NCI-H446 treated with DMSO at 0.1 percent for 48 hours (cell line): ENCODE measurements at regions not wholly inside any gene's neighbourhood (a gene's known extent, or its start where the extent isn't known, plus 50 kb on each side); places are given as distances from the start of the nearest gene placed in this dataset.

Experiments
- DNase-seq: peaks from one replicate; lab custom pipeline; 2025; lab: John Stamatoyannopoulos, UW

DNA sequence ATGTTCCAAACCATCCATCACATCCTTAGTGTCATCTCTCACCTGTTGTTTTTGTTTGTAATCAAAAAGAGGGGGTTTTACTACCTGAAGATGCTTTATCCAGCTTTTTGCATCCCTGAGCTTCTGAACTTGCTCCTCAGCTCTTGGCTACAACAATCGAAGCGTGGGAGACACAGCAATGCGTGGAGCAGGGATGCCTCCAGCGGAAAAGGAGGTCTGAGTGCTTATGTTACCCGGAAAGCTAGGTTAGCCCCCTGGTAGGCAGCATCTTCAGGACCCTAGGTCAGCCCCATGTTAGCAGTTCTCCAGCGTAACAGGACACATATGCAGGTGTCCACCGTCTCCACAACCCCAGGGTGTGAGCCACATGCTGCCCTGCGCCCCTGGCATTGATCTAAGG lies 141.5 kb downstream of the RRAGC start:
- DNase-seq: no peak

DNA sequence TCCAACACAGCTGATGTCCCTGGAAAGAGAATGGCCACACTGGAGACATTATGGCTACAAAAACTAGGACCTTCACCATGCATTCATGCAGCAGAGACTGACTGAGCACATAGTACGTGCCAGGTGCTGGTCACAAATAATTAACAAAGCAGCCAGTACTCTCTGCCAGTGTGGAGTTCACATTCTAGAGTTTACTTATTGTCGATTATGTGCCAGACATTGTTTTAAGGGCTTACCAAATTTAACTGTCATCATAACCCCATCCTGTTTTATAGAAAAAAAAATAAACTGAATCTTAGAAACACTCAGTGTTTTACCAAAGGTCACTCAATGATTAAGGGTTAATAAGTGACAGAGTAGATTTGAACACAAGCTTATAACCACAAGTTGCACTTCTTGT lies 143.3 kb downstream of the RRAGC start:
- no peak for DNase-seq

- no peak for DNase-seq
Measured at GRCh38 chr1:38715415-38715814, 144.2 kb downstream of the RRAGC start.

GRCh38 chr1:38712046-38712445 lies 147.5 kb downstream of the RRAGC start:
- no peak for DNase-seq

GRCh38 chr1:38708701-38709258 lies 150.8 kb downstream of the RRAGC start:
- no peak for DNase-seq

GRCh38 chr1:38701088-38701487 lies 158.5 kb downstream of the RRAGC start:
- DNase-seq: no peak

- no peak for DNase-seq
Measured at GRCh38 chr1:38700077-38700470, 159.5 kb downstream of the RRAGC start.

- no peak for DNase-seq
Measured at GRCh38 chr1:38699330-38700076, 160.1 kb downstream of the RRAGC start.

- no peak for DNase-seq
Measured at GRCh38 chr1:38697387-38697786, 162.2 kb downstream of the RRAGC start.

GRCh38 chr1:38696371-38696770 lies 163.2 kb downstream of the RRAGC start:
- DNase-seq: no peak

DNA sequence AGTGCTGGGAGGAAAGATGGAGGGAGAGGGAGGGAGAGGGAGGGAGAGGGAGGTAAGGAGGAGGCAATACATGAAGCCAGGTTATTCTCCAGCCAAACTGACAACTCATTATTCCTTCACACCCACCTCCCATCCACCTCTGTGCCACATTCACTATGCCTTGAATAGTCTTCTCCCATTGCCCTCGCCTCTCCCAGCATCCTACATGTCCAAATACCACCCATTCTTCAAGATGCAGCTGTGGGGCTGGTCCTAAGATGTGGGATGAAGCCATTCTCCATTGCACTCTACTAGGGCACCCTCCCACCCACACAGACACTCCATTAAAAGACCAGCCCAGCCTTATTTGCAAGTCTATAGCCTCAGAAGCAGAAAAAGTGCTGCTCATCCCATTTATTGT lies 165.8 kb downstream of the RRAGC start:
- DNase-seq: no peak

- DNase-seq: no peak
Measured at GRCh38 chr1:38693031-38693430, 166.5 kb downstream of the RRAGC start.

DNA sequence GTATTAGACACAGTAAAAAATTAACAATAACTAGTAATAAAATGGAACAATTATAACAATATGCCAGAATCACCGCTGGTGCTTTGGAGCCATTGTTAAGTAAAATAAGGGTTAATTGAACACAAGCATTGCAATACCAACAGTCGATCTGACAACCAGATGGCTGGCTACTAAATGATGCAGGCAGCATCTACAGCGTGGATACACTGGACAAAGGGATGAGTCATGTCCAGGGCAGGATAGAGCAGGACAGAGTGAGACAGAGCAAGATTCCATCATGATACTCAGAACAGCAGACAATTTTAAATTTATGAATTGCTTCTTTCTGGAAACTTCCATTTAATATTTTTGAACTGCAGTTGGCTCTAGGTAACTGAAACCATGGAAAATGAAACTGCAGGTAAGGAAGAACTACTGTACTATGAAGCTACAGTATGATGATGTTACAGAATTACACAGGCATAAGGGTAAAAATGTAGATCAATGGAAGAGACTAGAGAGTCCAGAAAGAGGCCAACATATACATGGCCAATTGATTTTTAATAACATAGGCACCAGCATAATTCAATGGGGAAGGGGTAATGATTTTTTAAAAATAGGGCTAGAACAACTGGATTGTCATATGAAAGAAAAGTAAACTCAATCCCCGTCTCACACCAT lies 168.7 kb downstream of the RRAGC start:
- no peak for DNase-seq

DNA sequence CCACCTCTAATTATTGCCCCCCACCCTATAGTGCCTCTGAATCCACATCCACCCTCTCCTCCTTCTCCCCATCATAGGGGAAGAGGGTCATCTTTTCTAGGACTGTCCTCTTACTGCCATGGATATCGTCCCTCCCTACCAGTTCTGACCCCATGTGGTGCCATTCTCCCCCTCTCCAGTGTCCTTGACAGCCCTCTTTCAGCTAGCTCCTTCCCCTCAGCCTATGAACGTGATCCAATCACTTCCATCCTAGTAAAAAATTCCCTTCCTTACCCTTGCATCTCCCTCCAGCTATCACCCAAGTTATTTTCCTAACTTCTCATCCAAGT lies 172.7 kb downstream of the RRAGC start:
- no peak for DNase-seq

GRCh38 chr1:38686167-38686926 lies 173.2 kb downstream of the RRAGC start:
- DNase-seq: no peak

GRCh38 chr1:38685388-38685787 lies 174.2 kb downstream of the RRAGC start:
- no peak for DNase-seq

GRCh38 chr1:38680801-38681510 lies 178.6 kb downstream of the RRAGC start:
- DNase-seq: no peak

DNA sequence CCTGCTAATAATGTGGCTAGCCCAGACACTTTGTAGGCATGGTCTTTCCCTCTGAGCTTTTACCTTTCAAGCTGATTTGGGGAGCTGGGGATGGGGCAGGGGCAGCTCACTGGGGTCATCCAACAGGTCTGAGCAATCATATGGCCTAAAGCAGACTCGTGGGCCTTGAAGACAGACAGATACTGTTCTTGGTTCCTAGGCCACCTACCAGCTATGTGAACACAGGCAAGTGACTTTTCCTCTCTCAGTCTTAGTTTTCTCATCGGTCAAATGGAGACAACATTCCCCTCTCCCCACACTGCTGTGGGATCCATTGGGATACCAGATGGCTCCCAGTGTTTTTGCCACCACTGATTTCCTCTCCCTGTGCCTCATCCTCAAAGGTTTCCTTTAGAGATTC lies 181.8 kb downstream of the RRAGC start:
- no peak for DNase-seq

DNA sequence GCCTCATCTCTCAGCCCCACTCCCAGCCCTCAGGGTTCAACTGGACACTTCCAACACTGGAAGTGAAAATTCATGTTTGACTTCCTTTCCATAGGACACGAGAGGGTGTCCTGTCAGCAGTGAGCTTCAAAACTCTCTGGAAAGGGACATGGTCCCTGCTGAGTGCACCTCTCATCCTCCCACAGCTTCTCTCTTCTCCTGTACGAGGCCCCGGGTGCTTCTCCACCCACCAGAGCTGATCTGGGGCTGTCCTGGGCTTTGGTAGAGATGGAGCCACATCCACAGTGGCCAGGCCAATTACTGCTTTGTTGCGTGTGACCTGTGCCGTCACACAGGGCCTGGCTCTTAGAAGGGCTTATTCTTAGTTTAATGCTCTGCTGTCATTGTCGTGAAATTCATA lies 182.3 kb downstream of the RRAGC start:
- no peak for DNase-seq

DNA sequence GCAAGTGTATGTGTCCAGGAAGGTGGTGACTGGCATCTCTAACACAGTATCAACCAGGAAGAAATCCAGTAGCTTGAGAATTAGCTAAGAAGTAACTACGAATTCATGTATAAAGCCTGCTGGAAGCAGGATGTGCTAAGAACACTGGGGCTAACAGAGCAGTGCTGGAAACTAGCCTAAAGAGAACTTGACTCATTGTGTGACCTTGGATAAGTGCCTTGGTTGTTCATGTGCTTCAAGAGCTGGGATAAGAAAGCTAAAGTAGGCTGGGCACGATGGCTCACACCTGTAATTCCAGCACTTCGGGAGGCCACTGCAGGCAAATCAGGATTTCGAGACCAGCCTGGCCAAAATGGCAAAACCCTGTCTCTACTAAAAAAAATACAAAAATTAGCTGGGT lies 186.9 kb downstream of the RRAGC start:
- no peak for DNase-seq

DNA sequence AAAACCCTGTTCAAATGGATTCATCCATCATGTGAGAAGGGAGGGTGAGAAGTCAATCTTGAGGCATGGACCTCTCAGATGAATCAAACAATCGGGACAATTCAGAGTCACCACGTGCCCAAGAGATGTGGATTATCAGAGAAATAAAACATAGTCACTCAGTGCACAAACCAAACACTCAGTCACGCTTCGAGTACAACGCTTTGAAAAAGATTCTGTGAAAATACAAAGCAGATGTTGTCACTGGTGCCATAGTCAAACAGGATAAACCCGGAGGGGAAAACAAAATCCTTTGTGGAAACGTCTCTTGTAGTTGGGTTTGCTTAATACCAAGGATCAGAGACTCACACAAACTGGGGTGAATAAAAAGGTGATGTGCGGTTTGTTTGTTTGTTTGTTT lies 188.4 kb downstream of the RRAGC start:
- DNase-seq: no peak

- no peak for DNase-seq
Measured at GRCh38 chr1:38670544-38671122, 188.9 kb downstream of the RRAGC start.
